Body of pancreas (tissue), 4 donors: ENCODE measurements at regions not wholly inside any gene's neighbourhood (a gene's known extent, or its start where the extent isn't known, plus 50 kb on each side); places are given as distances from the start of the nearest gene placed in this dataset.

Experiments
- POLR2A ChIP-seq, 3 donors: fragments of 450-650 bp; IDR thresholded peaks; one replicate each; pipeline ENCODE4 v1.6.1; 2016; ENCODE audit warnings: antibody characterized with exemption in 3 of 3, mild to moderate bottlenecking in 2 of 3
- TF ChIP-seq, protein P1 (sequence below), 7 experiments: fragments of 450-650 bp in 4 of 7; fragments of 200-600 bp in 3 of 7; sonication (generic) in 3 of 7; IDR thresholded peaks; one replicate each; pipeline ENCODE4 v1.5.1; 2016 to 2019; ENCODE audit warnings: antibody characterized with exemption in 7 of 7

DNA sequence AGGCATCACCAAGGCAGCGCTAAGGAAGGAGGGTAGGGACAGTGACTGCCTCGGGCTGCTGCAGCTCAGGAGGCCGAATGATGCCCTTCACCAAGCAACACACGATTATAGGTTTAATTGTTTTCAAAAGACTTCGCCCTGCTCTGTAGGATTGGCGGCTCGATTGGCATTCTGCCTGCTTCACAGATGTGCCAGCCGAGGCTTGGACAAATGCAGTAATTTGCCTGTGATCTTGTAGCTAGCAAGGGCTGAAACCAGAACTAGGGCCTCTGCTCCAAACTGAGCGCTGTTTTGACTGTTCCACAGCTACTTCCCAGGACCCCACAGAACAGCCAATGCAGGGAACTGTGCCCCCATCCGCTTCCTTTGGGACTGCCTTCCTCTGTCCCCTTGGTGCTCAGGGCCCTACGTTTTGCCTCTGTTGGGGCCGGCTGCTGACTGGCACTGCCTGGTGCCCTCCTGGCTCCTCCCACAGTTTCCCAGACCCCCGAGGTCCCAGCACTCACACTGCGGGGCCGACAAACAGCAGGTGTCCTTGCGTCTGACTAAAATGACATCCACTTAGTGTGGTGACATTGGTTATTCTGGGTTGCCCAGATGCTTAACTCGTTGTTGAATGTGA lies 62.6 kb upstream of the EN2 start:
- no peak for TF ChIP-seq POLR2A (IDR thresholded peaks at IDR 0.05)
- TF ChIP-seq, protein P1, sequence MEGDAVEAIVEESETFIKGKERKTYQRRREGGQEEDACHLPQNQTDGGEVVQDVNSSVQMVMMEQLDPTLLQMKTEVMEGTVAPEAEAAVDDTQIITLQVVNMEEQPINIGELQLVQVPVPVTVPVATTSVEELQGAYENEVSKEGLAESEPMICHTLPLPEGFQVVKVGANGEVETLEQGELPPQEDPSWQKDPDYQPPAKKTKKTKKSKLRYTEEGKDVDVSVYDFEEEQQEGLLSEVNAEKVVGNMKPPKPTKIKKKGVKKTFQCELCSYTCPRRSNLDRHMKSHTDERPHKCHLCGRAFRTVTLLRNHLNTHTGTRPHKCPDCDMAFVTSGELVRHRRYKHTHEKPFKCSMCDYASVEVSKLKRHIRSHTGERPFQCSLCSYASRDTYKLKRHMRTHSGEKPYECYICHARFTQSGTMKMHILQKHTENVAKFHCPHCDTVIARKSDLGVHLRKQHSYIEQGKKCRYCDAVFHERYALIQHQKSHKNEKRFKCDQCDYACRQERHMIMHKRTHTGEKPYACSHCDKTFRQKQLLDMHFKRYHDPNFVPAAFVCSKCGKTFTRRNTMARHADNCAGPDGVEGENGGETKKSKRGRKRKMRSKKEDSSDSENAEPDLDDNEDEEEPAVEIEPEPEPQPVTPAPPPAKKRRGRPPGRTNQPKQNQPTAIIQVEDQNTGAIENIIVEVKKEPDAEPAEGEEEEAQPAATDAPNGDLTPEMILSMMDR (IDR thresholded peaks at IDR 0.05), result no peak
